ENCODE measurements at regions not wholly inside any gene's neighbourhood (a gene's known extent, or its start where the extent isn't known, plus 50 kb on each side); places are given as distances from the start of the nearest gene placed in this dataset.

DNA sequence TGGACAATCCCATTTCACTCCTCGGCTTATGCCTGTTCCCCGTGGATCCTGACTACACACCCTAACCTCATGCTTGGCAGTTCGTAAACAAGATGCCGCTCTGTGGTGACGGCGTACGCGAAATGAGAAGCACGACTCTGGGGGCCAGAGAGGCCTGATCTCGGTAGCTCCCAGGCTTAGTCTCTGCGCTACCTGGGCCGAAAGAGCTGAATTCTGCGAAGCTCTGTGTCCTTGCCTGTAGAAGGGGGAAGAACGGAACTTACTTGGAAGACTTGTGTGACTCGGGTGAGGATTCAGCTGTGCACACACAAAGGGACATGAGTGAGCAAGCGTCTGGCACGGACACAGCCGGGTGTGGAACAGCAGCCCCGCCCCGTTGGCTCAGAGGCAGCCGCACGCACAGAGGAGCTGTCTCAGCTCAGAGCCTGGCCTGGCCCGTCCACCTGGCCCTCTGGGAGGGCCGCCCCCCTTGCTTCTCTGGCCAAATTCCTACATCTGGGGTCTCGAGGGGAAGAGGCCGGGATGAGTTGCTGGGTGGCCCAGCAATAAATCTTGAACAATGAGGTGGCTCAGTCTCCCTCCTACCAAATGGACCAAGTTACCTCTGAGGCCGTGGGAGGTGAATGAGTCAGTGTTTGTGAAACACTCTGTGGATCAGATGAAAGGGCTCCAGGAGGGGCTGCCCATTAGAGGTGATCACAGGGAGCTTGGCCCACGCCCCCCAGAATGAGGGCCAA is 83.8 kb downstream of the PDGFA start:
- no peaks in the 10 kb centered on the region for H3K27me3 ChIP-seq
- DNase-seq = peak in 2 of 3 donors; percentile 85
- H3K36me3 ChIP-seq = no peaks in the 10 kb centered on the region
- H3K9me3 ChIP-seq = no peaks in the 10 kb centered on the region
- H3K4me1 ChIP-seq = peaks cover 0 to 9% (median 0%) of the 10 kb centered on the region in 4 donors
- peak overlapping the region in 2 of 4 donors; percentile 34 to 42 for H3K4me3 ChIP-seq
- no peak for TF ChIP-seq CTCF (IDR thresholded peaks at IDR 0.05)
- TF ChIP-seq POLR2A (IDR thresholded peaks at IDR 0.05) = no peak
- peak overlapping the region in 1 of 4 donors; percentile 50 for H3K27ac ChIP-seq

DNA sequence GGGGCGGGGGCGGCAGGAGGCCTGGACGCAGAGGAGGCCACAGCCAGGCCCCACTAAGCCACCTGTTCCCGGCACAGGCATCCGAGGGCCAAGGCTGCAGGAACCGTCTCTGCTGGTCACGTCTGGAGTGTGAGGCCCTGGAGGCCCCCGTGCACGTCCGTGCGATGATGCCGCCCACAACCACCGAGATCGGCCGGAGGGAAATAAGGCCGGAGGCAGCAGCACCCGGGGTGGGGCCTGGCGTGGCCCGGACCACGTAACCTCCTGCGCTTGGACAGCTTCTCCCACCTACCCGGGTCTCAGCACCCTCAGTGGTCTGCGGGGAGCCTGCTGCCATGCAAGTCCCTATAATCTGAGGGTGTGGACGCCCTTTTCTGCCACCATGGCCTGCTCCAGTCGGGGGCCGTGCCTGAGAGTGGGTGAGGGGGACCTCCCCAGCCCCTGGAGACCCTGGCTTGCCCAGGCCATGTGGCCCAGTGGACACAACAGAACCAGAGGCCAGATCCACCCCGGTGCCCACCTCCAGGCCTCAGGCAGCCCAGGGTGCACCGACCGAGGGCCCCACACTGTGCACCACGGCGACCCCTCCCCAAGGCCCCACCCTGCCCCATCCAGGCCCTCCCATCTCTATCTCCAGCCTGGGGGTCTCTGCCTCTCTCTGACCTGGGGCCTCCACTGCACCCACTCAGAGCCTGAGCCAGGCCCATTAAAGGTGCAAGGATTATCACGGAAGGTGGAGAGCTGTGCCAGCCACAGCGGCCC is 83.1 kb downstream of the PDGFA start:
- H3K36me3 ChIP-seq = no peaks in the 10 kb centered on the region
- H3K27ac ChIP-seq = no peak overlapping the region
- no peaks in the 10 kb centered on the region for H3K9me3 ChIP-seq
- no peak for DNase-seq
- H3K4me3 ChIP-seq = no peak overlapping the region
- no peaks in the 10 kb centered on the region for H3K27me3 ChIP-seq
- peaks cover 0 to 9% (median 0%) of the 10 kb centered on the region in 4 donors for H3K4me1 ChIP-seq
- no peak for TF ChIP-seq CTCF (IDR thresholded peaks at IDR 0.05)
- TF ChIP-seq POLR2A (IDR thresholded peaks at IDR 0.05) = no peak

DNA sequence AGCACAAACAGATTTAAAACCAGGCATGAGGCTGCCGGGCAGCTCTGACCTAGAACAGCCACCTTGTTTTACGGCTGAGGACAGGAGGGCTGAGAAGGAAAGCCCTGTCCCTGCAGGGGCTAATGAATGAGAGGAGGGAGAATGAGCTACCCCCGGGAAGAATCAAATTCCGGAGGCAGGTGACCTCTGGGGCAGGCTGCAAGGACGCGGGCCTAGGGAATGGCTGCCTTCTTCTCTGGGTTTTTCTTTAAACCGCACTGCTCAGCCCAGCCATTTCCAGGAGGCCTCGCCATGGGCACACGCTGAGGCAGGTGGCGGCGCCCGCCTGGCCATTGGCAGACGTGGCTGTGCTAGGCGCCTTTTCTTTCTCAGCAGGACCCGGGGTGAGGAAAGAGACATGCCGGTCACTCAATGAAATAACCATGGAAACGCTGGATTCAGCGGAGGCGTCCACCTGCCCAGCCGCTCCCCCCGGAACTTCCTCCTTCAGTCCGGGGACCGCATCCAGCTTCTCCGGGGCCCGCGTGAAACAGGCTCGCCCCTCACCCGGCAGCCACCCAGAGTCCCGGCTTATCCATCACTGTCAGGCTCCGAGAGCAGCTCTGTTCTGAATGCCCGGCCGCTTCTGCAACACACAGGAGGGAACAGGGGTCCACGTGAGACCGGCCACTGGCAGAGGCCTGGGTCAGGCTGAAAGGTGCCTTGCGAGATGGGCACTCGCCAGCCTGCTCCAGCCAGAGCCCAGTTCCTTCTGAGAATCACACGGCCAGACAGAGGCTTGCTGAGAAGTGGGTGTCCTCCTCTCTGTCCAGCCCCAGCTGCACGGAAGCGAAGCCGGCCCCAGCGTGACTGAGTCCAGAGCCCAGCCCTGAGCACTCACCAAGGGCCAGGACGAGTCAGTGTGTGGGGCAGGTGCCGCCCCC is 82.1 kb downstream of the PDGFA start:
- TF ChIP-seq CTCF (IDR thresholded peaks at IDR 0.05) = no peak
- no peak for TF ChIP-seq POLR2A (IDR thresholded peaks at IDR 0.05)
- DNase-seq = no peak
- H3K36me3 ChIP-seq = no peaks in the 10 kb centered on the region
- no peak overlapping the region for H3K4me3 ChIP-seq
- H3K27me3 ChIP-seq = no peaks in the 10 kb centered on the region
- H3K9me3 ChIP-seq = no peaks in the 10 kb centered on the region
- no peak overlapping the region for H3K27ac ChIP-seq
- peaks cover 0 to 9% (median 0%) of the 10 kb centered on the region in 4 donors for H3K4me1 ChIP-seq

GRCh38 chr7:438361-438760 is 81.3 kb downstream of the PDGFA start:
- no peaks in the 10 kb centered on the region for H3K9me3 ChIP-seq
- H3K4me1 ChIP-seq = peaks cover 0 to 9% (median 0%) of the 10 kb centered on the region in 4 donors
- H3K27ac ChIP-seq = no peak overlapping the region
- no peaks in the 10 kb centered on the region for H3K27me3 ChIP-seq
- no peak for DNase-seq
- H3K4me3 ChIP-seq = no peak overlapping the region
- H3K36me3 ChIP-seq = no peaks in the 10 kb centered on the region
- TF ChIP-seq POLR2A (IDR thresholded peaks at IDR 0.05) (no peak), CTCF (IDR thresholded peaks at IDR 0.05) (no peak)

DNA sequence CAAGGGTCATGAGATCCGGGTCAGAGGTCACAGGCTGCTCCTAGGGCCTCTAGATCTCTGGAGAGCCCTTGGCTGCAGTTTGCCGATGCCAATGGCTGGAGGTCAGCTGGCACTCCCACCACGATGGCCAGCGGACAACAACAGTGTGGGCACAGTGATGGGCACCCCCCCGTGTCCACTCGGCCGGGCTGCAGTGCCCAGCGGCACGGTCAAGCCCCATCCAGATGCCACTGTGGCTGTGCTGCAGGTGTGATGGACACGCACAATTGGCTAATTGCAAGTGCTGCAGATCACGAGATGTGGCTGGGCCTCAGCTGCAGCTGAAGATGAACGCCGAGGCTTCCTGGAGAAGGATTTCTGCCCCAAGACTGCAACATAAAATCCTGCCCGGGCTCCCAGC is 80.7 kb downstream of the PDGFA start:
- H3K27ac ChIP-seq = no peak overlapping the region
- H3K4me3 ChIP-seq = no peak overlapping the region
- TF ChIP-seq CTCF (IDR thresholded peaks at IDR 0.05) (no peak), POLR2A (IDR thresholded peaks at IDR 0.05) (no peak)
- no peak for DNase-seq
- H3K4me1 ChIP-seq = peaks cover 0 to 9% (median 0%) of the 10 kb centered on the region in 4 donors
- no peaks in the 10 kb centered on the region for H3K36me3 ChIP-seq
- H3K9me3 ChIP-seq = no peaks in the 10 kb centered on the region
- no peaks in the 10 kb centered on the region for H3K27me3 ChIP-seq
